ENCODE measurements at regions not wholly inside any gene's neighbourhood (a gene's known extent, or its start where the extent isn't known, plus 50 kb on each side); places are given as distances from the start of the nearest gene placed in this dataset.
"Not testable (repeated sequence)": the region's sequence is repeated elsewhere in the genome, so short reads cannot be mapped to it uniquely, and the experiment has no call there.

DNA sequence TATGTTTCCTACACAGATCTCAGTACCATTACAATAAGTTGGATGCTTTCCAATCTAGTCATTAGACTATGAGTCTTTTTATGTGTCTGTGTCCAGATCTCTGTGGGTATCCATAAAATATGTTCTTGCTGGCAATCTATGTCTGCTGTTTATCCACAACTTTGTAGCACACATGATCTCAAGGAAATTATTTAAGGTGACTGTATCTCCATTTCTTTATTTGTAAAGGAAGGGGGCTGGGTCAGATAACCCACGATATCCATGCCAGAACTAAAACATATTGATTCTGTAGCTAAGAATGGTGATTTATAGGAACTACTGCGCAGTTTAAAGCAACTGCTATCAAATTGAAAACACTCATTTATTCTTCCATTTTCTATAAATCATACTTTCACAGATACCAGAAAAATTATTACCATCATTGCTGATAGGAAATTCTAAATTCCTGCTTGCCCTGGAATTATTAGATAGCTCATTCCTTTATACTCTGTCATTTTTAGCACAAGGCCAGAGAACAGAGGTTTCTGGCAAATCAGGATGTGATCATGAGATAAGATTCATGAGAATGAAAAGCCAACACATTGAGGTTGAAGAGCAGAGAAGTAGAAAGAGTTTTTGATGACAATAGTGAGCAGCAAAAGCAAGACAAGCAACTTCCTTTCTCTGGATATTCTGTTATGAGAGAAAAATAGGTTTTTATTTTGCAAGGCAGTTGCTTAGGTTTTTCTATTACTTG is 851.4 kb upstream of the CITED2 start:
- no peak for DNase-seq

DNA sequence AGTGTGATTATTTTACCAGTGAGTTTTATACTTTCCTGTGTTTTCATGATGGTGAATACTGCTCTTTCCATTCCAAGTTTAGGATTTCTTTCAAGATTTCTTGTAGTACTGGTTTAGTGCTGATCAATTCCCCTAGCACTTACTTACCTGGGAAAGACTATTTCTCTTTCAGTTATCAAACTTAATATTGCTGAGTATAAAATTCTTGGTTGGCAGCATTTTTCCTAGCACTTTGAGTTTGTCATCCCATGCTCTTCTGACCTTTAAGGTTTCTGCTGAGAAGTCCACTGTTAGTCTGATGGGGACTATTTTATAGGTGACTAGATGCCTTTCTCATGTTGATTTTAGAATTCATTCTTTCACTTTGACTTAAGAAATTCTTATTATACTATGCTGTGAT is 842.8 kb upstream of the CITED2 start:
- DNase-seq, result no peak

DNA sequence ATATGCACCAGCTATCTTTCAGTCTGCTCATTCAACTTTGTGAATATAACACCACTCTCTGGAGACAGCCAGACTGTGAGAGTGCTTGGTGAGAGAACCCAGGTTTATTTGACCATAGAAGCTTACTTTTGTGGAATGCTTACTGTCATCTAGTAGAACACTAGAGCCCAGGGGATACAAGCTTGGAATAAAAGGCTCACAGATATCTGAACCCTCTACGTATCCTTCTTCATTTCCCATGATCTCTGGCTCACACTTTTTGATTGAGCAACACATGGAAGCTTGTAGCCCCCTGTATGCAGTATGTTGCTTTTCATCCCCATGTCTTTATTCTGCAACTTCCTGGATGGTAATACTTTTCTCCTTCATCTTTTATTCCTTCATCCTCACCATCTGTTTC is 835.3 kb upstream of the CITED2 start:
- DNase-seq, result no peak

DNA sequence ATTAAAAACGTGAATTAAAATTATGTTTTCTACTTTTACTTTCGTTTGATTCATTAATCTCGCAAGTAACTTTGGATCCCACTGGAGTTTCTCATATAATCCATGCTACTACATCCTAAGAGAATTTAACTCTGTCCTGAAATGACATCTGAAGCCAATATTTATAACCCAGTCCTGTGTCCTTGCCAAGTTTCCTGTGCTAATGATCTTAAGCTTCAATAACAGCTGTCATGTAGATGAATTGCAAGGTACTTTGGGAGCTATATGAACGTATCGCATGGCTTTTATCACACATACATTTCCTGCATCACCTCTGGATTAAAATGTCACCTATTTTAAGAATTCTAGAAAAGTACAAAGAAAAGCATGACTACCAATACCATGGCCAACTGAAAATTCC is 833.8 kb upstream of the CITED2 start:
- no peak for DNase-seq

DNA sequence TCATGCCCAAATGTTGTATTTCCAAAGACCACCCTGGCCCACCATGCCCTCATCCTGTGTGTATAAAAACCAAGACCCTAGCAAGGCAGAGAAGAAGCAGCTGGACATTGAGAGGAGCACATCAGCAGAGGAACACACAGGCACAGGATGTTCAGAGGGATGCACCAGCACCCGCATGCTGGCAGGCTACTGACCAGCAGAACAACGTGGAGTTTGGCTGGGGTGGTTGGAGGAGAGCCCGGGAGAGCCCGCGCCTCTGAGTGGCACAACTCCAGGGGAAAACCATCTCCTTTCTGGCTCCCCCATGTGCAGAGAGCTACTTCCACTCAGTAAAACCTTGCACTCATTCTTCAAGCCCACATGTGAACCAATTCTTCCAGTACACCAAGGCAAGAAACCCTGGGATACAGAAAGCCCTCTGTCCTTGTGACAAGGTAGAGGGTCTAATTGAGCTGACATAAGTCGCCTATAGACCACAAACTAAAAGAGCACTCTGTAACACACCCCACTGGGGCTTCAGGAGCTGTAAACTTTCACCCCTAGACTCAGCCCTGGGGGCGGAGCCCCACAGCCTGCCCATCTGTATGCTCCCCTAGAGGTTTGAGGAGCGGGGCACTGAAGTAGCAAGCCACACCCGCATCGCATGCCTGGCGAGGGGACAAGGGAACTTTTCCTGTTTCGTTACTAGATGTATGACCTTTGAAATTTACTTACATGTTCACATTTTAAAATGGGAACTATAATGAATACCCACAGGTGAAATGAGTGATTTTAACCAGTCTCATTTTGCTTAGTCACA is 831.5 kb upstream of the CITED2 start:
- DNase-seq, result no peak

DNA sequence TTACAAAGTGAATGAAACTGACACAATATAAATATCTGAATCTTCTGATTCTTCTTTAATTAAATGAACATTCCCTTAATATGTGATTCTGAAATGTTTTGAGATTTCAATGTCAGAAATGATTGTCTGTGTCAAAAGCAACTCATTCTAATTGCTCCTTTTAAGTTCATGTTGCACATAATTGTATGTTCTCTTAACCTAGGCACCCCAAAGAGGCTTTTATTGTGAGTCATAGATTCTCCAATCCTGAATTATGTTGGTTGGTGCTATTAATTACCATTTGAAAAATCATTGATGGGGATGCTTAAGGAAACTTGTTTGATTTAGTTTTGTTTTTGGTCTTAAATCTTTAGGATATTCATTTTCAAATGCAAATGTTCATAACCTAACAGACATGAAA is 829.7 kb upstream of the CITED2 start:
- no peak for DNase-seq

DNA sequence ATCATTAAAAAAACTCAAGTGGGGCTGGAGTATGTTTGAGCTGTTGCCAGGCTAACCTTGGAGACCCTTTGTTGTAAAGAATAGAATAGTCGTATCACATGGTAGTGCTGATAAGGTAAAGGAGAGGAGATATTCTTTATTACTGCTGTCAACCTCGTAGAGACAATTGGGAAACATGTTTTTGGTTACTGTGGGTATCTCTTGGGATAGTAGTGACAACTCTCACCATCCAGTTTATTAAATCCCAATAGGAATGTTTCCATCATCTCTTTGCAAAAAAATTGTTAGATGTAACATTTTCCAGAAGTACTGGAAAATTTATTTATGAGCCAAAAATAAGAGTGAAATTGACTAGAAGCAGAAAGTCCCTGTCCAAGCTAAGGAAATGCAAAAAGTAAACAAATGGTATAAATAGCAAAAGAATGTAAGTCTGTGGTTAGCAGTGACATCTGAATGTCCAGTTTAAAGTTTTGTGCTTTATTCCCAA is 829.3 kb upstream of the CITED2 start:
- DNase-seq, result peak; percentile 59

DNA sequence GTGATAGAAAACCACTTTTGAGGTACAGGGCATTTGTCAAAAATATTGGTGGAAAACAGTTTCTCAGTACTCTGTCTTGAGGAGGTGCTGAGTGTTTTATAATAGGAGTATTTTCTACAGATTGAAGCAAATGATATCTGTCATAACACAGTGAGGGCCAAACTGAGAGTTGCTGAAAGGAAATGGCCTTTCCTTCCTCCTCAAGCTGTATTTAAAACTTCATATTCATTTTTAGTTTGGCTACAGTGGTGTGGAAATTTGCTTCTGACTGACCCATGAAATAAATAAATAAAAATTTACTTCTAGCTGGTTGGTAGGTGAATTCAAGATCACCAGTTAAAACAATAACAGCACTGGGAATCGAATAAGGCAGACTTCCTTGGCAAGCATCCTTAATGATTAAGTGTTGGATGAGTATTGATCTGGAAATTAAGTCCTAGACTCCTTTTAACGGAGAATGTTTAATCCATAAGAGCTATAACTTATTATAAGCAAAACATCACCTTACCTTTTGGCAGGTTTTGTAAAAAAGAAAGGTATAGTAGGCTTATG is 828.6 kb upstream of the CITED2 start:
- DNase-seq, result peak; percentile 44

DNA sequence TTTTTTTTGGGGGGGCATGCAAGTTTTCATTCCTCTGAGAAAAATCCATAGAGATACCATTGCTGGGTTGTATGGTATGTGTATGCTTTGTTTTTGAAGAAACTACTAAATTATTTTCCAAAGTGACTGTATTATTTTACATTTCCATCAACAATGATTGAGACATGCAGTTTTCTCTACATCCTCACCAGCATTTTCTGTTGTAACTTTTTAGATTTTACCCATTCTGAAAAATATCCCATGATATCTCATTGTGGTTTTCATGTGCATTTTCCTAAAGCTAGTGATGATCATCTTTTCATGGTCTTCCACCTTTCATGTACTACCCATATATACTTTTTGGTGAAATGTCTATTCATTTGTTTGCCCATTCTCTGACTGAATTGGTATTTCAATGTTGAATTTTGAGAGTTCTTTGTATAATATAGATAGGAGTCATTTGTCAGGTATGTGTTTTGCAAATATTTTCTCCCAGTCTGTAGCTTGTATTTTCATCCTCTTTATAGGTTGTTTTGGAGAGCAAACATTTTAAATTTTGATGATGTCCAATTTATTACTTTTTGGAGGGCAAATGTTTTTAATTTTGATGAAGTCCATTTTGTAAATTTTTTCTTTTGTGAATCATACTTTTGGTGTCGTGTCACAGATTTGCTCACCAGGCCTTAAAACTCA is 827.5 kb upstream of the CITED2 start:
- DNase-seq, result no peak

DNA sequence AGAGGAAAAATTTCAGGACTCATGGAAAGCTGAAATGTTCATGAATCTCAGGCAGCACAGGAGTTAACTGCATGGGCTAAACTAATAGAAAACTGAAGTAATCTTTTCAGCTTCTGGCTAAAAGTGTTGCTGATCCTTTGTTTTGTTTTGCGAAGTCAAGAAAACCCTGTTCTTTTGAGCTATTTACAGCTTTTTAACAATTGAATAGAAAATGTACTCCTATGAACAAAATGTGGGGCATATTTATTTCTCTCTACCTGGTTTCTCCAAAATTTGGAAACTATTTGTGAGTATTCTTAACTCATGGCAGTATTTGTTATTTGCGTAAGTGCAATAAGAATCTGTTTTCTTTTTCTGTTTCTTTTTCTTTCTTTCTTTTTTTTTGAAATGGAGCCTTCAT is 818.8 kb upstream of the CITED2 start:
- no peak for DNase-seq

DNA sequence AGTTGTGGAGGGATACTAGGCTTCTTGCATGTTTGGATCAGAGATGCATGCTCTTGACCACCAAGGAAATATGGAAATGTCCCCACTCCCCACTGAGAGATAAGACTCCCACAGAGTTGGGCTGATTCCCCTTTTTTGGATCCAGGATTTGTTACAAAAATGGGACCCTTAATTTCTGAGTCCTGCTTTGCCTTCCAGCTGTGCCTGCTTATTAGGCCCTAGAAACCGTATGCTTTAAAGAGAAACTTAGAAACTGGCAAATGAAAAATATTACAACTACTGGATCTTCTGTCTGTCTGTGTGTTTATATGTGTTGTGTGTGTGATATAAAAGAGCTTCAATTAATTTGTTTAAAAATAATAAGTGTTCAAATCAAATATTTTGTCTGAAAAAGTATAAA is 817.6 kb upstream of the CITED2 start:
- no peak for DNase-seq

DNA sequence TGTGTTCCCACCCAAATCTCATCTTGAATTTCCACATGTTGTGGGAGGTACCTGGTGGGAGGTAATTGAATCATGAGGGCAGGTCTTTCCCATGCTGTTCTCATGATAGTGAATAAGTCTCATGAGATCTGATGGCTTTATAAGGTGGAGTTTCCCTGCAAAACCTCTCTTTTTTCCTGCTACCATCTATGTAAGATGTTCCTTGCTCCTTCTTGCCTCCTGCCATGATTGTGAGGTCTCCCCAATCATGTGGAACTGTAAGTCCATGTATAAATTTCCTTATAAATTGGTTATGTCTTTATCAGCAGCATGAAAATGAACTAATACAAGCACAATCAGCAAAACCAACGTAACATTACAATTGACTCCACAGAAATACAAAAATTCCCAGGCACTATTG is 814.8 kb upstream of the CITED2 start:
- not testable (repeated sequence) for DNase-seq

DNA sequence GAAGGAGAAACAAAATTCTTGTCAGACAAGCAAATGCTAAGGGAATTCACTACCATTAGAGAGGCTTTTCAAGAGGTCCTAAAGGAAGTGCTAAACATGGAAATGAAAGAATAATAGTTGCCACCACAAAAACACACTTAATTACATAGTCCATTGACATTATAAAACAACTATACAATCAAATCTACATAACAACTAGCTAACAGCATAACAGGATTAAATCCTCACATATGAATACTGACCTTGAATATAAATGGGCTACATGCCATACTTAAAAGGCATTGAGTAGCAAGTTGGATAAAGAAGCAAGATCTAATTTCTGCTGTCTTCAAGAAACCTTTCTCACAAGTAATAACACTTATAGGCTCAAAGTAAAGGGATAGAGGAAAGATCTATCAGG is 811.5 kb upstream of the CITED2 start:
- no peak for DNase-seq

DNA sequence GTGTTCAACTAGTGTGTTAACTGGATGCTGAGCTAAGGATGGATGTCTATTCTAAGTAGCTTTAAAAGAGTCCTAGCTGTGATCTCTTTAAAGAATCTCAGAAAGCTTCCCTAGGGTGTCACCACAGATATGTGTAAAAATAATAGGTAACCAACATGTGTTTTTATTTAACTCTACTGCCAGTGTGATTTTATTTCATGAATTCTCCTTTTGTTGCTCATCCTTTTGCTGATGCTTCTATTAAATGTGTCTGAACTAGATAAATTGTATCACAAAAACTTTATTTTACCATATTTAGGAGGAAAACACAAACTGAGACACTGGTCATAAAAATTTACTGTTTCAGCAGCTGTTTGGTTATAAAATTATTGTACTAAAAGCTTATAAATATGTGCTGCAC is 809.4 kb upstream of the CITED2 start:
- no peak for DNase-seq

DNA sequence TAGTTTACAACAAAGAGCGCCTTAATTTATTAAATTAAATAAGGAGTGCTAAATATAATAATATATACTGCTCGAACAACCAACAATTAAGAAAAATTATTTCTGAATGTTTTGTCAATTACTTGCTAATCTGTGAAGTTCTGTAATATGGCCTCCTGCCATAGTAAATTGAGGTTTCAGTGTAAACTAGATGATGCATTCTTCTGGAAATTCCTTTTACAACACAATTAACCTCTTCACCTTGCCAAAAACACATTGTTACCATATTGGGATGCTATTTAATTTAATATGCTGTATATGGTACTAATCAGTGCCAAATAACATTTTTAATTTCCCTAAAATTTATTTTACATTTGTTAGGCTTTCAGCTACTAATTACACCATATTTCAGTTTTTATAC is 808.4 kb upstream of the CITED2 start:
- DNase-seq, result no peak

DNA sequence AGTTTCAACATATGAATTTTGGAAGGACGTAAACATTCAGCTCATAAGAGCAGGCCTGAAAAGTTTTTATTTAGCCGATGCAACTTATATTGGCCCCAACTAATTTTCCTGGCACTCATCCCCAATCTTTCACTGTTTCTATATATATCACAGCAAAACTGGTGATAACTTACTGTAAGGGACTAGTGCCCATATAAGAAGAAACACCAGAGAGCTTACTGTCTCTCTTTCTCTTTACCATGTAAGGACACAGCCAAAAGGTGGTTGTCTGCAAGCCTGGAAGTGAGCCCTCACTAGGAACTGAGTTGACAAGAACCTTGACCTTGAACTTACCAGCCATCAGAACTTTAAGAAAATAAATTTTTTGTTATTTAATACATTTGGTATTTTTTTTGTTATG is 807.4 kb upstream of the CITED2 start:
- DNase-seq, result no peak

DNA sequence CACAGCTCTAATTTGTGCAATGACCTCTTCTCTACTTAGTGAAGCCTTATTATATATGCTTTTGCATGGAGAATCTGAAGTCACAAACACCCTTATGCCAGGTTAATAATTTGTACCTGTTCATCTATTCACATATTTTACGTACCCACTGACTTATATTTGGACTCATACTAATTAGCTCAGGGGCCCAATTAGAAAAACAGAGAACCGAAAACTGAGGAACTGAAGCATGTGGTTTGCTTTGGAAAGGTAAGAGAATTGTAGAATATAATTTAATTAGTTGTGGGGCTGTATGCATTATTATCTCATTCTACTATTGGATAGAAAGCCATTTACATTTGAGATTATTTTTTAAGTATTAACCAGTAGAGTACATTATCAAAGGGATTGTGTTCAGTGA is 805.9 kb upstream of the CITED2 start:
- no peak for DNase-seq

DNA sequence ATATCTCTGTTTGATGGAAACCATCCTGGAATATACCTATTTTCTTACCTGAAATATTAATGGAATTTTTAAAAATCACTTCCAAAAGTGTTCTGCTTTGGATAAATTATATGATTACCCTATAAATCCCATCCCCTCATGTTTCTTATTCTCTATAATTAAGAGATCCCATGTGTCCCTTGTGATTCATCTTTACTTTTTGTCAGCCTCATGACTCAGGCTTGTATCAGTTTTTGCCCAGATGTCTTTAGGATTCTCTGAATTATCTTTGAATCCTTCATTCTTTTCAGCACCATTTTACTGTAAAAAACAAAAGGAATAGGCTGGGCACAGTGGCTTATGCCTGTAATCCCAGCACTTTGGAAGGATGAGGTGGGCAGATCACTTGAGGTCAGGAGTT is 804.5 kb upstream of the CITED2 start:
- DNase-seq, result no peak

DNA sequence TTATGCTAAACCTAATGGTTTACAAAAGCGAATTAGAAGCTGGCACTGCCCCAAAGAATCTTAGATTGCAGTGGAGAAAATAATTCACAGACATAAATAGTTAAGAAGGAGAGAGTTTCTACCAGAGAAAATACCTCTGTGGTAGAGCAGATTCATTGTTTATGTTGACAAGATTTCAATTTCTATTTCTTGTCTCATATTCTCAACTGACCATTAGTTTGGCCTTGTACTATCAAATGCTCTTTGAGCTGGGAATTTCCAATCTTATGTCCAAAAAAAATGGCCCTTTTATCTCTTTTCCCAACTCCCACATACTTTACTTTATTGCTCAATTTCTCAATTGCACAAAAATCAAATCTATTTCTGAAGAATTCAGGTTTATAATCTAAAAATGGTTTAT is 804.1 kb upstream of the CITED2 start:
- no peak for DNase-seq

DNA sequence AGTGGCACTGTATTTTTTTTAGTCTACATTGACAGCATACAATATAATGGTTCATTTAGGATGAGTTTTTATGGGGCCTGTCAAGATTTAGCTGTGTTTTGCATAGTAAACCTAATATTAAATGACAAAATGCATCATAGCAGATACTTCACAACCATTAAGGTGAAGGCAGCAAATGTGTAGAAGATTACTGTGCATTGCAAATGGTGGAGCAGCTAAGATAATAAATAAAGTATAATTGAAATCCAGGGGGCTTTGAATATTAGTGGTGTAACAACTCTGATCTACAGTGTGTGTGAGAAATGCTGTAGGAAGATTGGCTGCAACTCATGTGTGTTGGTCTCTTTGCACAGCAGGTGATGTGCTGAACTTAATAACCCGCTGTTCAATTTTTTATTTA is 801.9 kb upstream of the CITED2 start:
- DNase-seq, result no peak

DNA sequence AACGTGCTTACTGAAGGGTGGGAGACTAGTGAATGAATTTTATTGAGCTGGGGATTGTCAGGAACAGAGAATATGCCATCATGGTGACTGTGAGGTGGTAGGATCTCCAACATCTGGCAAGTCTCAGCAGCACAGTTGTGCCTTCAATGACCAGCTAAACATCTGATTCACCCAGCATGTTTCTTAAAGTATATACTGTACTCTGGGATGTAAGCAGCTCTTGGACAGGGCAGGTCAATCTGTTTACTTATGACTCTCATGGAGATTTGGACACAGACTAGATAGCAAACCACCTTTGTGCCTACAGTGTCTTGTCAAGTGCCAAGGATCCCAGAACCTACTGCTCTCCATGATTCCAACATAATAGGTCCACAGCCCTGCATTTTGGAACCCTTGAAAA is 801.0 kb upstream of the CITED2 start:
- DNase-seq, result no peak

DNA sequence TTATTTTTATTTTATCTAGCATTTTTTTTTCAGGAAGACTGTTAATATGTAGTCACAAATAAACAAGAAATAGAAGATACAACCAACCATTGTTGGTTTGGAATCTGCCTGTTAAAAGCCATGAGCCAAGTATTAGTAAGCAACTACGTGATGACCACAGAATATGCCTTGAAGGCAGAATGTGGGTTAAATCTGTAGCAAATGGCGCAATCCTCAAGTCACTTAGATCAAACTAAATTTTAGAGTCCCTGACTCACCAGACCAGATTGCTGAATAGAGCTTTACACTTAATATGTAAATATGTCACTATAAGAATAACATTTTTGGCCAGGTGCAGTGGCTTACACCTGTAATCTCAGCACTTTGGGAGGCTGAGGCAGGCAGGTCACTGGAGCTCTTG is 800.1 kb upstream of the CITED2 start:
- DNase-seq, result no peak

DNA sequence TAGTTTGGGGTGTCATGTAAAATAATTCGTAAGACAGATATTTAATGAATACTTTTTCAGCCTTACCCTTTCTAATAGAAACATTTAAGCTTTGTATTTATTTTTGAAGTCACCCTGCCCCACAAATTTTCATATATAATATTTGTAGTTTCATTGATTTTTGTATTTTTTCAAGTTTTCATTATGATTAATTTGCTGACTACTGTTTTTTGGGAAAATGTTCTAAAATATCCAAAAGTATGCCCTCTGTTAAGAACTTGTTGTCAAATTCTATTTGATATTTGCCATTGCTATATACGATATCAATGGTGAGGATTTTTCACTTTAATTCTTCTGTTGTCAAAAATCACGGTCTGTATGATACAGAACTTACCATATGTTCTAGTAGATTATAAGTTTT is 793.9 kb upstream of the CITED2 start:
- DNase-seq, result no peak

Data from hindlimb muscle (tissue), 1 donor.